NB4 (cell line): ENCODE measurements at regions not wholly inside any gene's neighbourhood (a gene's known extent, or its start where the extent isn't known, plus 50 kb on each side); places are given as distances from the start of the nearest gene placed in this dataset.

ENCODE experiments used
- CTCF ChIP-seq: IDR thresholded peaks from one replicate; pipeline ENCODE4 v1.5.1; 2012; ENCODE audit warnings: low read depth, low read length
- MAX ChIP-seq: IDR thresholded peaks from 2 replicates; pipeline ENCODE4 v1.6.1; 2011; ENCODE audit warnings: low read depth, low read length
- MYC ChIP-seq: IDR thresholded peaks from 2 replicates; pipeline ENCODE4 v1.6.1; 2011; ENCODE audit warnings: low read depth, low read length
- POLR2A ChIP-seq: IDR thresholded peaks from 2 replicates; pipeline ENCODE4 v1.6.1; 2011; ENCODE audit warnings: mild to moderate bottlenecking; ENCODE audit not compliant: insufficient read length; ENCODE audit errors: extremely low read depth

- TF ChIP-seq CTCF (peak; percentile 15), MAX (no peak), POLR2A (no peak), MYC (no peak)
Measured at GRCh38 chr4:34953145-34953799, 1291.0 kb downstream of the ARAP2 start.
